Astrocyte (in vitro differentiated cells and primary cell): ENCODE measurements at regions not wholly inside any gene's neighbourhood (a gene's known extent, or its start where the extent isn't known, plus 50 kb on each side); places are given as distances from the start of the nearest gene placed in this dataset.

ENCODE experiments used
- DNase-seq: peaks from one replicate; pipeline ENCODE4 v3.0.0-alpha.2; 2010; ENCODE audit warnings: low read depth
- FAIRE-seq: peaks from 2 replicates; lab custom pipeline; 2011; peaks lifted over from hg19 to GRCh38; lab: Jason Lieb, UNC
- H2AFZ ChIP-seq: 2 replicates; pipeline ENCODE4 v1.6.0; 2012; ENCODE audit warnings: low read depth, low read length, inconsistent platforms
- H3K27ac ChIP-seq: 2 replicates; pipeline ENCODE4 v1.5.1; 2011; ENCODE audit warnings: low read depth, low read length, inconsistent platforms
- H3K27me3 ChIP-seq: 2 replicates; pipeline ENCODE4 v1.6.0; 2011; ENCODE audit warnings: low read length, inconsistent platforms; ENCODE audit not compliant: insufficient read depth
- H3K36me3 ChIP-seq: 2 replicates; pipeline ENCODE4 v1.5.1; 2011; ENCODE audit warnings: low read length, inconsistent platforms; ENCODE audit not compliant: insufficient read depth
- H3K4me1 ChIP-seq: 2 replicates; pipeline ENCODE4 v1.5.1; 2011; ENCODE audit warnings: low read length, inconsistent platforms; ENCODE audit not compliant: insufficient read depth
- H3K4me2 ChIP-seq: 2 replicates; pipeline ENCODE4 v1.6.0; 2012; ENCODE audit warnings: low read length, inconsistent platforms
- H3K4me3 ChIP-seq: 2 replicates; pipeline ENCODE4 v1.5.1; 2011; ENCODE audit warnings: low read depth, mild to moderate bottlenecking, low read length, inconsistent platforms; ENCODE audit not compliant: insufficient read depth
- H3K79me2 ChIP-seq: 2 replicates; pipeline ENCODE4 v1.6.0; 2012; ENCODE audit warnings: mild to moderate bottlenecking, low read length, inconsistent platforms; ENCODE audit not compliant: insufficient read depth
- H3K9ac ChIP-seq: 2 replicates; pipeline ENCODE4 v1.6.0; 2012; ENCODE audit warnings: mild to moderate bottlenecking, low read length, inconsistent platforms
- H3K9me3 ChIP-seq: 2 replicates; pipeline ENCODE4 v1.5.1; 2012; ENCODE audit warnings: low read depth, mild to moderate bottlenecking, low read length, inconsistent platforms; ENCODE audit not compliant: insufficient read depth
- H4K20me1 ChIP-seq: 2 replicates; pipeline ENCODE4 v1.6.0; 2012; ENCODE audit warnings: low read length, inconsistent platforms; ENCODE audit not compliant: insufficient read depth
- H3K27ac Mint-ChIP-seq: one replicate; pipeline ENCODE4 v1.8.0; 2021; ENCODE audit warnings: mild to moderate bottlenecking, mixed read lengths; ENCODE audit not compliant: unreplicated experiment
- H3K27me3 Mint-ChIP-seq: one replicate; pipeline ENCODE4 v1.8.0; 2021; ENCODE audit warnings: low read depth, mixed read lengths; ENCODE audit not compliant: unreplicated experiment
- H3K36me3 Mint-ChIP-seq: one replicate; pipeline ENCODE4 v1.8.0; 2021; ENCODE audit warnings: low read depth, mixed read lengths; ENCODE audit not compliant: unreplicated experiment
- H3K4me1 Mint-ChIP-seq: one replicate; pipeline ENCODE4 v1.8.0; 2021; ENCODE audit warnings: low read depth, mixed read lengths; ENCODE audit not compliant: unreplicated experiment
- H3K4me3 Mint-ChIP-seq: one replicate; pipeline ENCODE4 v1.8.0; 2021; ENCODE audit warnings: mild to moderate bottlenecking, moderate library complexity, mixed read lengths; ENCODE audit not compliant: unreplicated experiment
- H3K9me3 Mint-ChIP-seq: one replicate; pipeline ENCODE4 v1.8.0; 2021; ENCODE audit warnings: mild to moderate bottlenecking, mixed read lengths; ENCODE audit not compliant: unreplicated experiment
- EZH2 ChIP-seq: IDR thresholded peaks from 2 replicates; pipeline ENCODE4 v1.6.1; 2012; ENCODE audit warnings: mild to moderate bottlenecking, low read length, inconsistent platforms; ENCODE audit not compliant: insufficient read depth
- TF ChIP-seq, protein P1 (sequence below): IDR thresholded peaks from 2 replicates; pipeline ENCODE4 v1.5.1; 2011; ENCODE audit warnings: low read depth, mild to moderate bottlenecking, inconsistent platforms, low read length, moderate library complexity; ENCODE audit not compliant: insufficient read depth

DNA sequence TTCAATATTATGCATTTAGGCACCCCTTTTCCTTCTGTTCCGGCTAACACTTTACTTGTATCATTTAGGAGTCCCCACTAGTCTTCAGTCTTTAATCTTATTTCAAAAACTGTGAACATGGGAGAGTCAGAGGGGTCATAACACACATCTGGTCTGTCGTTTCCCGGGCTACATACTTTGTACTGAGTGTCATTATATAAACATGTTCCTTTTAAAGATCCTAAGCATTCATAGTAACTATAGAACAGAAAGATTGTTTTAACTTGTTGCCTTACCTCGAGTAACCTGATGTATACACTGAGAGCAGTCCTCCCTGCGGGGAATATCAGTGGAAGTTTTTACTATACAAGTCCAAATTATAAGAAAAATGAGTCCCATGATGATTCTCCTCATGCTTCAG, 78.2 kb upstream of the VEPH1 start:
- H3K4me3 Mint-ChIP-seq, result no peak overlapping the region
- no peak overlapping the region for H3K9ac ChIP-seq
- no peaks in the 10 kb centered on the region for H3K9me3 ChIP-seq
- H3K79me2 ChIP-seq, result no peaks in the 10 kb centered on the region
- H3K4me2 ChIP-seq, result peak overlapping the region; percentile 5
- no peak overlapping the region for H3K4me3 ChIP-seq
- H3K36me3 ChIP-seq, result no peaks in the 10 kb centered on the region
- H3K27me3 ChIP-seq, result no peaks in the 10 kb centered on the region
- TF ChIP-seq, protein P1, sequence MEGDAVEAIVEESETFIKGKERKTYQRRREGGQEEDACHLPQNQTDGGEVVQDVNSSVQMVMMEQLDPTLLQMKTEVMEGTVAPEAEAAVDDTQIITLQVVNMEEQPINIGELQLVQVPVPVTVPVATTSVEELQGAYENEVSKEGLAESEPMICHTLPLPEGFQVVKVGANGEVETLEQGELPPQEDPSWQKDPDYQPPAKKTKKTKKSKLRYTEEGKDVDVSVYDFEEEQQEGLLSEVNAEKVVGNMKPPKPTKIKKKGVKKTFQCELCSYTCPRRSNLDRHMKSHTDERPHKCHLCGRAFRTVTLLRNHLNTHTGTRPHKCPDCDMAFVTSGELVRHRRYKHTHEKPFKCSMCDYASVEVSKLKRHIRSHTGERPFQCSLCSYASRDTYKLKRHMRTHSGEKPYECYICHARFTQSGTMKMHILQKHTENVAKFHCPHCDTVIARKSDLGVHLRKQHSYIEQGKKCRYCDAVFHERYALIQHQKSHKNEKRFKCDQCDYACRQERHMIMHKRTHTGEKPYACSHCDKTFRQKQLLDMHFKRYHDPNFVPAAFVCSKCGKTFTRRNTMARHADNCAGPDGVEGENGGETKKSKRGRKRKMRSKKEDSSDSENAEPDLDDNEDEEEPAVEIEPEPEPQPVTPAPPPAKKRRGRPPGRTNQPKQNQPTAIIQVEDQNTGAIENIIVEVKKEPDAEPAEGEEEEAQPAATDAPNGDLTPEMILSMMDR, result no peak
- no peak for TF ChIP-seq EZH2
- FAIRE-seq (no peak), DNase-seq (no peak)
- no peaks in the 10 kb centered on the region for H4K20me1 ChIP-seq
- no peak overlapping the region for H3K27ac Mint-ChIP-seq
- no peaks in the 10 kb centered on the region for H3K9me3 Mint-ChIP-seq
- no peaks in the 10 kb centered on the region for H3K36me3 Mint-ChIP-seq
- no peak overlapping the region for H3K27ac ChIP-seq
- H2AFZ ChIP-seq, result no peak overlapping the region
- no peaks in the 10 kb centered on the region for H3K4me1 Mint-ChIP-seq
- H3K27me3 Mint-ChIP-seq, result no peaks in the 10 kb centered on the region
- H3K4me1 ChIP-seq, result peaks cover 9% of the 10 kb centered on the region

DNA sequence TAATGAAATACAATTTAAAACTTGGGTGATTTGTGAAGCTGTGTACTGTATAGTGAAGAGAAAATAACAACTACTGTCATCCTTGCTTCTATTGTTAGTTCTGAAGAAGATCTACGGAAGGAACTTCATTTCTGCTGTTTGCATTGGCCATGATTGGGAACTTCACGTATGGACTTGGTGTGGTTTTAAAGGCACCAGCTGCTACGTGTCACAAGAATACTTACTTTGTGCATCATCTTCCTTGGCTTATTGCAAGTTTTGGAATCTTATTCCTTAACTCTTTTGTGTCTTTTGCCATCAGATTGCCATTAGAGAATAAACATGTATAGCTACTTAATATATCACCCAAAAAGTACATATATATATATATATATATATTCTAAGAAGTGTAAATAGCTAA, 75.0 kb upstream of the VEPH1 start:
- Histone ChIP-seq H3K4me2 (no peak overlapping the region), H3K4me1 (peaks cover 9% of the 10 kb centered on the region), H3K4me3 (no peak overlapping the region), H2AFZ (no peak overlapping the region), H3K27me3 (no peaks in the 10 kb centered on the region), H3K9me3 (no peaks in the 10 kb centered on the region), H4K20me1 (no peaks in the 10 kb centered on the region), H3K79me2 (no peaks in the 10 kb centered on the region), H3K27ac (no peak overlapping the region), H3K36me3 (no peaks in the 10 kb centered on the region), H3K9ac (no peak overlapping the region)
- H3K9me3 Mint-ChIP-seq, result no peaks in the 10 kb centered on the region
- H3K4me1 Mint-ChIP-seq, result peaks cover 2% of the 10 kb centered on the region
- TF ChIP-seq EZH2, result no peak
- TF ChIP-seq, protein P1, result no peak
- H3K27me3 Mint-ChIP-seq, result no peaks in the 10 kb centered on the region
- no peak for DNase-seq
- FAIRE-seq, result no peak
- no peak overlapping the region for H3K4me3 Mint-ChIP-seq
- no peaks in the 10 kb centered on the region for H3K36me3 Mint-ChIP-seq
- H3K27ac Mint-ChIP-seq, result no peak overlapping the region

DNA sequence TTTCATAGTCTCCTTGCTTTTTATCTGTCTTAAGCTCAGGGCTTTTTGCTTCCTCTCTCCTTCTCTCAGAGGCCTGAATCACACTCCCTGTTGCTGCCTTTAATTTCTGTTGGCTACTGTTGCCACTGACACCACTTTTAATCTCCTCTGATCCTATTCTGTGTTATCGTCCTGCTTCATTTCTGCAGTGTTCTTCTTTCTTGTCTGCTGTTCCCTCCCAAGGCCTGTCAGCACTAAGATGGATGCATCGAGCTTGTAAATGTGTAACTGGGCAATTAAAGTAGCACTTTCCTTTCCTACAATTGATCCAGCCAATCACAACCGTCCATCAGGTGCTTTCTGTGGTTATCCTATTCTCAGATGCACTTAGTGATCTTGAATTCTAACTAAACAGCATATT, 71.3 kb upstream of the VEPH1 start:
- Histone ChIP-seq H3K9me3 (no peaks in the 10 kb centered on the region), H3K9ac (no peak overlapping the region), H3K27me3 (no peaks in the 10 kb centered on the region), H3K4me1 (no peaks in the 10 kb centered on the region), H4K20me1 (no peaks in the 10 kb centered on the region), H3K79me2 (no peaks in the 10 kb centered on the region), H2AFZ (no peak overlapping the region), H3K4me2 (no peak overlapping the region), H3K27ac (no peak overlapping the region), H3K36me3 (no peaks in the 10 kb centered on the region), H3K4me3 (no peak overlapping the region)
- Mint-ChIP-seq H3K4me3 (no peak overlapping the region), H3K4me1 (peaks cover 2% of the 10 kb centered on the region), H3K36me3 (no peaks in the 10 kb centered on the region), H3K27me3 (no peaks in the 10 kb centered on the region), H3K27ac (no peak overlapping the region), H3K9me3 (no peaks in the 10 kb centered on the region)
- TF ChIP-seq EZH2, result no peak
- TF ChIP-seq, protein P1, result no peak
- DNase-seq, result no peak
- FAIRE-seq, result no peak
